Stimulated activated CD4-positive, alpha-beta T cell treated with anti-CD3 and anti-CD28 coated beads, Interleukin-1b, Interleukin-23, amount 100 ng/mL, for 24 hours (primary cell): ENCODE measurements at regions not wholly inside any gene's neighbourhood (a gene's known extent, or its start where the extent isn't known, plus 50 kb on each side); places are given as distances from the start of the nearest gene placed in this dataset.

Experiments
- DNase-seq, 4 experiments: peaks; one replicate each; pipeline ENCODE4 v3.0.0-alpha.2; 2020; ENCODE audit warnings: low read depth in 4 of 4, low spot score in 1 of 4

- no peak for DNase-seq
Measured at GRCh38 chr3:177470197-177470941, 273.1 kb upstream of the TBL1XR1 start.

DNA sequence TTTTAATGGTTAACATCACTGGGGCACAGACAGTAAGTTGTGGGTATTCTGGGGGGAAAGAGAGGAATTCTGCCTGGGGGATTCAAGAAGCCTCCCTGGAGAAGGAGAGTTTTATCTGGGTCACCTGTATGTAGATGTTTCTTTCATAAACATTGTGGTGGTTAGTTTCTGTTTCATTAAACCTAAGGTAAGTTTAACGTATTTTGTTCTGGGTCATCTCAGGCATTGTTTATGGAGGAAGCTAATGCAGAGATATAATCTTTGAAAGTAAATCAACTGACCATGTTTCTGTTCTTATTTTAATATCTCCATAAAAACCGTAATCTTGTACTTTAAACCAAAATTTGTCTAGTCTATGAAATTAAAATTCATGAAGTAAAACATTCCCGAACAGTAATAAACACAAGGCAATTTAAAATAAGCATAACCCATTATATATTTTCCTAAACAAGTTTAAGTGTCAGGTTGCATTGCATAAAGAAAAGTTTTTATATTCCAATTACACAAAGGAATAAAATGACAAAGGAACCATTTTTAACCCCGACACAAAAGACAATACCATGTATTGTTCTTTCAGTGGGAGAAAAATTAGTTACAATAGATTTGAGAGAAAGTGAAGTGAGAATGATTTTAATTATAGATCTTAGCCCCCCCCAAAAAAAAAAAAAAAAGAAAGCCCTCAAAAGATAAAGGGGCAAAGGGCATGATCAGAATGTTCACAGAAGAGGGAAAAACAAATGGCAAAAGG, 274.6 kb upstream of the TBL1XR1 start:
- DNase-seq: no peak

DNA sequence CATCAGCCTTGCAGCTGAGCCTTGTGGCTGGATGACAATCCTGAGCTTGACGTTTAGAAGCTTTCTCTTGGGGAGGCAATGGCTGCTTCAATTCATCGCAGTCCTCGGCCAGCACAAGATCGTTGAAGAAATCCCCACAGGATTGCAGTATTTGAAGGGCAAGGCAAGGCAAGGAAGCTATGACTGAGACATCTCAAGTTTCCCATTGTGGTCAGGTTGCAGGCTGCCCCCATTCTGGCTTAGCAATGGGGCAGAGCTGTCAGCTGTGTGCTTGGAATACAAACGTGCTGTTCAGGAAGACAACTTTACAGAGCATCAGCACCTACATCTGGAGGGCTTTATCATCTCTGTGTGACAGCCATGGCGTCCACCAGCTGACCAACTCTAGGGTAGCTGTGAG, 275.9 kb upstream of the TBL1XR1 start:
- no peak for DNase-seq

DNA sequence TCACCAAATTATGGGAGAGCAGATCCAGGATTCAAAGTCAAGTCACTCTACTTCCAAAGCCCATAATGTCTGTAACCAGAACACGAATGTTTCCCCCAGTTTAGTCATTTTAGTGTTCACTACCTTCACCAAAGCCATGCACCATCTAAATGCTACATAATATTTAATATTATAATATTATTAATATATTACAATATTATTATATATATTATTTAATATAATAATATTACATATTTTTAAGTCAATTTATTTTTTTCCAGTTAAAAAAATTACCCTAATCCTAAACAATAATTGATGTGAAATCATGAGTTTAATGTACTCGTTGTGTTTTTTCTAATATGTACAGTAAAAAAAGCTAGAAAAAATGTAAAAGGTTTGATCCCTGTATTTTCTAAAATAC, 276.6 kb upstream of the TBL1XR1 start:
- DNase-seq: no peak

DNA sequence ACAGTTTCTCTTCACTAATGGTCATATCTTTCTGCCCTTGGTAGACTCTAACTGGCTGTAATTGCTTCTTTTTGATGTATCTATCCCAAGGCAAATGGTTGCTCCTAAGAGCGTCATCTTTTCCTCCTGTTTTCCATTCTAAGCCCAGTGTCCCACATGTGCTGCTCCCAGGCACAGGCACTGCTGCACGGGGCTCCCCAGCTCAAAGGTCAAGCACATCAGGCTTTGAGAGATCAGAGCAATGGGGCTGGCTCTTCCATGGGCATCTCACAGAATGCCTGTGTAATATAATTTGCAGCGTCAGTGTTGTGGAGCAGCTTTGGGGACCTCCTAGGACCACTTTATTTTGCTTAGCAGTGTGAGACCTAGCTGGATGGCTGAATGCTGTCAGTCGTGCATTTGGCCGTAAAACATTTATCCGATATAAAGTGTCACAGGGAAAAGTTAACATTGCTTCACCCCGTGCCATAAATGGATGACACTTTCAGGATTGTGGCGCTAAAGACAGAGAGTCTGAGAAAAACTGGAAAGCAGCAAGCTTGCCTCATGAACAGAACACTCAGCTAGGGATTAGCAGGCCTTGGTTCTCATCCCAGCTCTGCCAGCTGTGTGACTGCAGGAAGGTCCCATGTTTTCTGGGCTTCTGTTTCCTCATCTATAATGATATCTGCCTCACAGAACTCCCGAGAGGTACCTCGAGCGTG, 277.5 kb upstream of the TBL1XR1 start:
- DNase-seq: no peak

DNA sequence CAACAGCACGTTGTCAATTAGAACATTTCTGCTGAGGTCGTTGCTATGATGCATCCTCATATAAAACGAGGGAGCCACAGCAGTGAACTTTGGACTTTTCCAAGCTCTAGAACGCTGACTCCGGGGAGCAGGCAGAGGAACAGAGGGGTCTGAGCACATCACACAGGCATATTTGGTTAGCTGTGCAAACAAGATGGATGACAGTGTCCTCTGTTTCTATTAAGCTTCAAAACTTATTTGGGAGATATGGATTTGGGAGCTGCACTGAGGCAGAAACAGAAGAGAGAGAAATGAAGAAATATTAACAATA, 278.0 kb upstream of the TBL1XR1 start:
- no peak for DNase-seq

DNA sequence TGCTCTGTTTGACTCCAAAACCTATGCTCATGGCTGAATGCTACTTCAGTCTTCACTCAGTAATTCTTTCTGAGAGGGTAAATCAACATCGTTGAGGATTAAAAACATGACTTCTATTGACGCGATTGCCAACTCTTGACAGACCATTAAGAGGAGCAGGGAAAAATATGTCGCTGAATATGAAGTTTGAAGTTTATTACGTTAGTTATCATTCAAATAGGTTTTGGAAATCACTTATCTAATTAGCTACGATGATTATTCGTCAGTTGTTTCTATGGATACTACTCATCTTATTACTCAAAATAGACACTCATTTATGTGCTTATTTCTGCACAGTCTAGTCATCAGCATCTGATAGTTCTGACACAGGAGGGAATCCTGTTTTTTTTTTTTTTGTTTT, 279.2 kb upstream of the TBL1XR1 start:
- no peak for DNase-seq

DNA sequence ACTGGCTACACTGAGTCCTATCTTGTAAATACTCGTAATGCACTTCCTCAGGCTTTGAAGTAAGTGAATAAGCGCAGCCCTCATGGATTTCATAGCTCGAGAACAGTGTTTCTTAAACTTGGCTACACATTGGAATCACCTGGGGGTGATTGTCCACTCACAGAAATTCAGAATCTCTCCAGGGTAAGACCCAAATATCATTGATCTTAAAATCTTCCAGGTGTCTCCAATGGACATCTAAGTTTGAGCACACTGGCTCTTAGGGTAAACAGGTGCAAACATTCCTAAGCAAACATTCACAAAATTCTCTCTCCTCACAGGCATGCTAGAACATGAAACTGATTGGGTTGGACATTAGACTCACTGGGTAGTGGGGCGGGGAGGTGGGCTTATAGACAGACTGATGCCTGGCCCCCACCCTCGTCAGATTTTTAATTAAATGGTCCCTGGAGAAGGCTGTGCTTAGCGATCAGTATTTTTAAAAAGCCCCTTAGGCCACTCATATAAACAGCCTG, 279.7 kb upstream of the TBL1XR1 start:
- DNase-seq: no peak

GRCh38 chr3:177478170-177478867, 281.0 kb upstream of the TBL1XR1 start:
- no peak for DNase-seq

DNA sequence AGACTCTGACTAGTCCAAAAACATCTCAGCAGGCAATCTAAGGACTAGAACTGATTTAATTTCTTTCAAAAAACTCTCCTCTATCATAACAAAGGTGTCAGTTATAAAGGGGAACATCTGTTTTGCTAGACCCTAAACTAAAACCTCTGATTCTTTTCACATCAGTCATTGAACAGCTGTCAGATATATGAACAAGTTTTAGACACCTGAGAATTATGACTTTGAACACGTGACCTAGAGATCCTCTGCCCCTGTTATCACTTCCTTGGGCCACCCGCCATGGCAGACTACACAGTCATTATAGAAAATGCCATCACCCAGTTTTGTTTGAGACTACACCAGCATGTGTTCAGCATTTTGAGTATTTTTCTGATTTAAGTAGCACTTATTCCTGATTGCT, 282.3 kb upstream of the TBL1XR1 start:
- no peak for DNase-seq

GRCh38 chr3:177481329-177481728, 284.0 kb upstream of the TBL1XR1 start:
- DNase-seq: no peak

- DNase-seq: no peak
Measured at GRCh38 chr3:177482048-177482691, 284.9 kb upstream of the TBL1XR1 start.

DNA sequence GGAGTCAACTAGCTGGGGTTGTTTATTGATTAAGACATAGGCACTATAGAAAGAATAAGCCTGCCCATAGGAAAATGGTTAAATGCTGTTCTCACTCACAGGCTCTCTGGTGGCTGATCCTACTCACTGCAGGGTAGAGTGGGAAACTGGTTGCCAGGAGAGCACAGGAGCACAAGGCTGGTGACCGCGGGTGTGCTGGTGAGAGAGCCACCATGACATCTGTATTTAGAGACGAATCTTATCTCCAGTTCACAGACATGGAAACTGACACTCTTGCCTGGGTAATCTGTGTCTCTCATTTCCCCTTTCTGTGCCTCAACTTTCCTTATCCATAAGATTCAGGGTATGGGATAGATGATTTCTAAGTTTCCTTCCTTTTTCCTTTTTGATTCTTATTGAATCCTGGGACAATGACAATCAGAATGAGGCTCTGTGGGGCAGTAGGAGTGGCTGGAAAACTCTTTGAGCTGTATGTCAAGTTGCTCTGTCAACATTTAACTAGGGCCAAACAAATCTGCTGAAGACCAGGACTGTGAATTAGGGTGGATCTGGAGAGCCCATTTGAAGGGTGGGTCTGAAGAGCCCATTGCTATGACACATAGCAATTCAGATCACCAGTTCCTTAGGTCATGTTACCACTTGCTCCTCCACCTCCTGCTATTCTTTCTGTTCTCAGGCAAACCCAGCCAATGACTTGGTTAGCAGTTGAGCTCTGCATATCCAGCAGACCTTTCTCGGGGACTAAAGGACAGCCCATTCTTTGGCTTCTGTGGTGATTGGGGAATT, 286.1 kb upstream of the TBL1XR1 start:
- no peak for DNase-seq

GRCh38 chr3:177484206-177484605, 286.9 kb upstream of the TBL1XR1 start:
- no peak for DNase-seq

DNA sequence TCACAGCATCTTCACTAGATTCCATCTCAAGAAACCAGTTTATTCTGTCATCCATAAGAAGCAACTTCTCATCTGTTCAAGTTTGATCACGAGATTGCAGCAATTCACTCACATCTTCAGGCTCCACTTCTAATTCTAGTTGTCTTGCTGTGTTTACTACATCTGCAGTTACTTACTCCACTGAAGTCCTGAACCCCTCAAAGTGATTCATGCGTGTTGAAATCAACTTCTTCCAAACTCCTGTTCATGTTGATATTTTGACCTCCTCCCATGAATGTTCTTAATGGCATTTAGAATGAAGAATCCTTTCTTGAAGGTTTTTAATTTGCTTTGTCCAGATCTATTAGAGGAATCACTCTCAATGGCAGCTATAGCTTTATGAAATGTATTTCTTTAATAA, 287.6 kb upstream of the TBL1XR1 start:
- no peak for DNase-seq

DNA sequence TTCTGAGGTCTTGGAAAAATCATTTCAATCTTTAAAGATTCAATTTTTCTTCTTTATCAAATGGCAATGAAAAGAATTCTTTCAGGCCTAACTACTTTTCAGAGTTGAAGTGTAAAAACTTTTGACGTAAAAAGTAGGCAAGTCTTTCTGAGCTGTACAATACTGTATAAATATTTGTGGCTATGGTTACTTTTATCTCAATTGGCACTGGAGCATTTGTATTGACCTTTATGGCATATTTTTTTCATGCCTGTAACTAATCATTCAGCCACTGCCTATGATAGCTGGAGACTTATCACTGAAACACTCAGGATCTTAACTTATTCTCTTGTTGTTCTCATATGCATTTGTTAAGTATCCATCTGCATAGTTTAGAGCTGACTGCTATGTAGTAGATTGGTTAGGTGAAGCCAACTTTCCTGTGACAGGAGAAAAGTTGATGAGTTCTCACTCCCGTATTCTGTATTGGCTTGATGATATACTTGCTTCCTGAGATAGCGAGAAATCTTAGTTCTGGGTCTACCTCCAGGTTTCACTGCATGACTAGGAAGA, 290.4 kb upstream of the TBL1XR1 start:
- DNase-seq: no peak

- no peak for DNase-seq
Measured at GRCh38 chr3:177488740-177489139, 291.5 kb upstream of the TBL1XR1 start.

DNA sequence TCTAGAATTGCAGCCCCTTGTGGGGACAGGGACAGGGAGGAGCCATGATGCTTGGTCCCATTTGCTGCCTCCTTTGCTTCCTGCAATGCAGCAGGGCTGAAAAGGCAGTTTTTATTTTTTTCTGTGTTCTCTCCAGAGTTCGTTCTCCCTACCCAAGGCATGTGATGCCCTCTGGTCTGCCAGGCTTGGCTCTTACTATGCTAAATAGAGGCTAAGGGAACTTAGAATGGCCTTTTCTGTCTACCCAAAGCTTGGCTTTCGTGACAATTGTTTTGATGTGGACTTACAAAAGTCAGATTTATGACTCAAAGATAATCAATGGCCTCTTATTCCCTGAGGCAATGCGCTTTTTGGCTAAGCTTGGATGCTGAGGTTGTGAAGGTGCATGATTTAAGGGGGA, 293.3 kb upstream of the TBL1XR1 start:
- DNase-seq: no peak

DNA sequence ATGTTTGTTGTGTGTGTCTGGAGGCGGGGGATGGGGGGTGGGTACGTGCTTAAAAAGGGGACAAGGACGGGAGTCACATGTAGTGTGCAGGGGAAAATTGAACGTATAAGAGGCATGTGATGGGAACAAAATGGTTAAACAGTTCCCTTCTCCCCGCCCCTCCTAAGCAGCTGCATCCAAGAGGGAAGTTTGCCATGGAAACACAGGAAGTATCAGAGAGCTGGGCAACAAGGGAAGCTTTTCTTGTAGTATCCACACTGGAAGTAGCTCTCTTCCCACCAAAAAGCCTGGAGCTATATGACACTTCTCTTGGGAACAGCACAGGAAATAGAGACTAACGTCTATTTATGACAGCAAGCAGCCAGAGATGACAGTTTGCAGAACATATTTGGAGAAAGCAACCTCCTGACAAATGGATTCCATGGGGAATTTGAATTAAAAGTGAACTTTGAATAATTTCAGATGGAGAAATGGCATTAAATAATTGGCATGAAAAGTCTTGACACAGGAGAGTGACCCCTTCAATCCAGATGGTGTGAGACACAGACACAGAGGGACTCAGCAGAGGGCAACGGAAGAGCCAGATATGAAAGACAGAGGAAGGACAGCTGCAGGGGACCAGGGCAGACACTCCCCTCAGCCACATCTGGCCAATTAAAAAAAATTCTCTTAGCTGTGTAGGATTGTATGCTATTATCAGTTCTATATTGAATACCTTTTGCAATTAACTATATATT, 294.2 kb upstream of the TBL1XR1 start:
- DNase-seq: no peak
